HG02610 (cell line): ENCODE measurements at regions not wholly inside any gene's neighbourhood (a gene's known extent, or its start where the extent isn't known, plus 50 kb on each side); places are given as distances from the start of the nearest gene placed in this dataset.
"Not testable (repeated sequence)": the region's sequence is repeated elsewhere in the genome, so short reads cannot be mapped to it uniquely, and the experiment has no call there.

Source experiments
- ATAC-seq: cut with Tn5 transposase; IDR thresholded peaks from one replicate; pipeline ENCODE4 v1.9.1; 2021; ENCODE audit warnings: mild to moderate bottlenecking, moderate library complexity; ENCODE audit not compliant: unreplicated experiment

- no peak for ATAC-seq
These were observed 261.2 kb upstream of the PIK3R1 start for GRCh38 chr5:67954351-67954750.

DNA sequence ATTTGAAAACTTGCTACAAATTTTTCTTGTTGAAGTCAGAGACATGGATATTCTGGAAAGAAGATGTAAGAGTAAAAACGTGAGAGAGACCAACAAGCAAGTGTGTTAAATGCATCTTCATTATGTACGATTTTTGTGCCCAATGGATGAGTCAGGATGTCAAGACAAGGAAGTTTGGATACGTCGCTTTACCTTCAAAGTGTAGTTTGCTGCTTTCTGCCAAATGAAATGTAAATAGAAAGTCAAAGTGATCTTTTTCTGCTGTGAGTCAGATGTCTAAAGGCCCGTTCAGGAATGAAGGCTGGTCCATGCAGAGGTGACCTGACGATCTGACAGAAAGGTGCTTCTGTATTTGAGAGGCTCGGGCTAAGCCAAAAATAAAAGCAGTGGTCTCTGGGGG lies 273.1 kb upstream of the PIK3R1 start:
- ATAC-seq: no peak

- no peak for ATAC-seq
These were observed 273.7 kb upstream of the PIK3R1 start for GRCh38 chr5:67941614-67942401.

- ATAC-seq: no peak
These were observed 279.5 kb upstream of the PIK3R1 start for GRCh38 chr5:67935908-67936566.

GRCh38 chr5:67934976-67935375 lies 280.6 kb upstream of the PIK3R1 start:
- no peak for ATAC-seq

DNA sequence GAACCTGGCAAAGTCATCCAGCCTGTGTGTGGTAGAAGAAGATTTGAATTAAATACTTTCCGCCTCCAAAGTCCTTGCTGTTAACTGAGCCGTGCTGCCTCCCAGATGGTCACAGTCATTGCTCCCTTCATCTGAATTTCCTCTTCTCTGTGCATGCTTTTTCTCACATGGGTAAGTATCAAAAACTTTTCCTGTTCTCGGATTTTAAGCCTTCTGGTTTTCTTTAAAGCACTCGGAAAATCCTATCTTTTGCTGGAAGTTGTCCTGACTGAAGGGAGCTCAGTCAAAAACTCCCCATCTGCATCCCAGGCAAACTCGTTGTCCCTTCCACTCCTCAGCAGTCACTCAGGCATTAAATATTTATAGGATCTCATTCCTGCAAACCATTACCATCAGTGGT lies 290.0 kb upstream of the PIK3R1 start:
- ATAC-seq: no peak

DNA sequence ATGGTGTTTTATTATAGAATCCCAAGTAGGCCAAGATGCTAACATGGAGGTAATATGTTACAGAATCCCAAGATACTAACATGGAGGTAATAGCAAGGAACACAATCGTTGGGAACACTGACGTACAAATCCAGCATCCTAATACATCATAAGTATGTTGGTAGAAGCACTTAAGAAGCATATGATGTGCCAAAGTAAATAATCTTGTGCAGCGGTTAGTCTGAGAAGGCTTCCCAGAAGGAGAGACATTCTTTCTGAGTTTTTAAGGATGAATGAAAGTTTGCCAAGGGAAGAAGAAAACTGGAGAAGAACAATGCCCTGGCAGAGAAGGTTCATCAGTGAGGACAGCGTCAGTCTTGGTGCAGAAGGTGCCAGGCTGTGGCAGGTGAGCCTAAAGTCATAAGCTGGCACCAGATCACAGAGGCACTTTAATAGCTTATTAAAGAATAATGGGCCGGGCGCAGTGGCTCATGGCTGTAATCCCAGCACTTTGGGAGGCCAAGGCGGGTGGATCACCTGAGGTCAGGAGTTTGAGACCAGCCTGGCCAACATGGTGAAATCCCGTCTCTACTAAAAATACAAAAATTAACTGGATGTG lies 294.5 kb upstream of the PIK3R1 start:
- no peak for ATAC-seq

GRCh38 chr5:67919532-67919931 lies 296.0 kb upstream of the PIK3R1 start:
- ATAC-seq: not testable (repeated sequence)

DNA sequence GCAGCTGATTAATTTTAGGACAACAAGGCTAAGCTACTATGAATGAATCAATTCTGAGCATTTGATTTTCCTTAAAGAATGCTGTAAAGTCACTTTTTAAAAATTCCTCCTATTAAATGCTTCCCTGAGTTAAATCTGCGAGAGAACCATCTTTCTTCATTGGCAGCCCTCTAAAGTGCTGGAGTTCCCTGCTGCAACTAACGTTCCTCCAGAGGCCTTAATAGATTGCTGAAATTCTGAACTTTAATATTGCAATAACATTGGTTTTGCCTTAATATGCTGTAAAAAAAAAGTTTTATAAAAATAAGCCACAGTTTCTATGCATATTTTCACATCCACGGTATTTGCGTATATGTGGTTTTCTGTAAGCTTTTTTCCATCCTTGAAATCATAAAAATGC lies 298.0 kb upstream of the PIK3R1 start:
- ATAC-seq: no peak

- ATAC-seq: no peak
These were observed 305.0 kb upstream of the PIK3R1 start for GRCh38 chr5:67910546-67910945.

GRCh38 chr5:67908126-67908765 lies 307.3 kb upstream of the PIK3R1 start:
- ATAC-seq: no peak

GRCh38 chr5:67904366-67904765 lies 311.2 kb upstream of the PIK3R1 start:
- ATAC-seq: no peak

- no peak for ATAC-seq
These were observed 311.9 kb upstream of the PIK3R1 start for GRCh38 chr5:67903656-67904055.

DNA sequence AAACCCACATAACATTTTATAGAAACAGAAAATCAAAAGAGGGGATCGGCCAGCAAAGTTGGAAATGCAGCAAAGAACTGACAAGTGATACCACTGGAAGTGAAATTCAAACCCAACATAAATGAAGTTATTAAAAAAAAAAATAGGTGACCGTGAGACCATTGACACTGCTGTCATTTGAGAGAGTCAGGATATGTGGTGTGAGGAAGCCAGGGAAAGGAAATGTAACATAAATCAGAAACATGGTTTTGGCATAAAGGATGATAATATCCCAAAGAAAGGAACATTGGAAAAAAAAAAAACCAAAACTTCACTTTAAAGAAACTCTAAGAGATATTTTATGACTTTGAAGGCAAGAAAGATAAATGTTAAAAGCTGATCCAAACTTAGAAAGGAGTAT lies 312.4 kb upstream of the PIK3R1 start:
- no peak for ATAC-seq

GRCh38 chr5:67902497-67902830 lies 313.1 kb upstream of the PIK3R1 start:
- ATAC-seq: no peak

- ATAC-seq: no peak
These were observed 313.6 kb upstream of the PIK3R1 start for GRCh38 chr5:67901814-67902496.

- ATAC-seq: no peak
These were observed 315.0 kb upstream of the PIK3R1 start for GRCh38 chr5:67900514-67900913.

GRCh38 chr5:67897980-67898379 lies 317.6 kb upstream of the PIK3R1 start:
- no peak for ATAC-seq

- no peak for ATAC-seq
These were observed 318.1 kb upstream of the PIK3R1 start for GRCh38 chr5:67897431-67897830.

DNA sequence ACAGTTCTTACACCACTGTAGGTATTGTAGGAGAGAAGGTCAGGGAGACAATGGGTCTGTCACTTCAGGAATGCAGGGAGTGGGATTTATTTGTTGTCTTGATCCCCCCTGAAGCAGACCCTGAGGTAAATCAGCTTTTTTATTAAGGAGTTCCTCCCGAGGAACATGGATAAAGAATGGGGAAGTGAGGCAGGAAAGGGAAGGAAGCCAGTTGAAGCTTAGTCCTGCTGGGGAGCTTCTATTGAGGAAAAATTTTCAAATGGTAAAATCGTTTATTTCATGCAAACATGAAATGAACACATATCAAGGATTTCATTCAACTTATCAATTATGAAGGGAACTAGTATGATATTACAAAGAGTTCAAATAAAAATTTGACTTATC lies 318.6 kb upstream of the PIK3R1 start:
- ATAC-seq: no peak

GRCh38 chr5:67896311-67896929 lies 319.1 kb upstream of the PIK3R1 start:
- no peak for ATAC-seq
